NB4 (cell line): ENCODE measurements at regions not wholly inside any gene's neighbourhood (a gene's known extent, or its start where the extent isn't known, plus 50 kb on each side); places are given as distances from the start of the nearest gene placed in this dataset.

Experiments
- POLR2A ChIP-seq: IDR thresholded peaks from 2 replicates; pipeline ENCODE4 v1.6.1; 2011; ENCODE audit warnings: mild to moderate bottlenecking; ENCODE audit not compliant: insufficient read length; ENCODE audit errors: extremely low read depth
- TF ChIP-seq, protein P1 (sequence below): IDR thresholded peaks from one replicate; pipeline ENCODE4 v1.5.1; 2012; ENCODE audit warnings: low read depth, low read length

DNA sequence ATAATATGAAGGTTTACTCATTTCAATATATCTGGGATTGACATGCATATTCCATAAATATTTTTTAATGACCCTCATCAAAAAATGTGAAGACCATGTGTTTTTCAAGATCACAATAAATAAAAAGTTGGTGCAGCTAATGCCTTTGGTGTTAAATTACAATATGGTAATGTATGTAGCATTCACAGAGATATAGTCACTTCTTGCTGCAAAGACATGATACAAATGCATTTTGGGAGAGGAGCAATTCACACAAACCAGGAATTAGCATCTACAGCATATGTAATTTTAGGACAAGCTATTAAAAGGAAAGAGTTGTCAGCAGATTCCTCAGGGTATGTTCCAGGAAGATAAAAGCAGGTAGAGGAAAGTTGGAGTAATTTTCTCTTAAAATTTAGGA, 734.5 kb upstream of the HTR2C start:
- TF ChIP-seq, protein P1, sequence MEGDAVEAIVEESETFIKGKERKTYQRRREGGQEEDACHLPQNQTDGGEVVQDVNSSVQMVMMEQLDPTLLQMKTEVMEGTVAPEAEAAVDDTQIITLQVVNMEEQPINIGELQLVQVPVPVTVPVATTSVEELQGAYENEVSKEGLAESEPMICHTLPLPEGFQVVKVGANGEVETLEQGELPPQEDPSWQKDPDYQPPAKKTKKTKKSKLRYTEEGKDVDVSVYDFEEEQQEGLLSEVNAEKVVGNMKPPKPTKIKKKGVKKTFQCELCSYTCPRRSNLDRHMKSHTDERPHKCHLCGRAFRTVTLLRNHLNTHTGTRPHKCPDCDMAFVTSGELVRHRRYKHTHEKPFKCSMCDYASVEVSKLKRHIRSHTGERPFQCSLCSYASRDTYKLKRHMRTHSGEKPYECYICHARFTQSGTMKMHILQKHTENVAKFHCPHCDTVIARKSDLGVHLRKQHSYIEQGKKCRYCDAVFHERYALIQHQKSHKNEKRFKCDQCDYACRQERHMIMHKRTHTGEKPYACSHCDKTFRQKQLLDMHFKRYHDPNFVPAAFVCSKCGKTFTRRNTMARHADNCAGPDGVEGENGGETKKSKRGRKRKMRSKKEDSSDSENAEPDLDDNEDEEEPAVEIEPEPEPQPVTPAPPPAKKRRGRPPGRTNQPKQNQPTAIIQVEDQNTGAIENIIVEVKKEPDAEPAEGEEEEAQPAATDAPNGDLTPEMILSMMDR, result no peak
- TF ChIP-seq POLR2A, result no peak
